Vagina (tissue), 2 donors: ENCODE measurements at regions not wholly inside any gene's neighbourhood (a gene's known extent, or its start where the extent isn't known, plus 50 kb on each side); places are given as distances from the start of the nearest gene placed in this dataset.
"Not testable (repeated sequence)": the region's sequence is repeated elsewhere in the genome, so short reads cannot be mapped to it uniquely, and the experiment has no call there.

Experiments
- POLR2AphosphoS5 ChIP-seq, 2 donors: sonication (generic); formaldehyde crosslinking; IDR thresholded peaks; one replicate each; pipeline ENCODE4 v1.9.0; 2017; ENCODE audit warnings: antibody characterized with exemption in 2 of 2, mild to moderate bottlenecking in 2 of 2, low read depth in 1 of 2; ENCODE audit not compliant: insufficient read depth in 1 of 2
- TF ChIP-seq, protein P1 (sequence below), 3 experiments: fragments of 450-650 bp in 2 of 3; fragments of 200-600 bp in 1 of 3; sonication (generic) in 1 of 3; IDR thresholded peaks; one replicate each; pipeline ENCODE4 v1.5.1; 2017 to 2019; ENCODE audit warnings: antibody characterized with exemption in 3 of 3, mild to moderate bottlenecking in 2 of 3, moderate library complexity in 2 of 3

DNA sequence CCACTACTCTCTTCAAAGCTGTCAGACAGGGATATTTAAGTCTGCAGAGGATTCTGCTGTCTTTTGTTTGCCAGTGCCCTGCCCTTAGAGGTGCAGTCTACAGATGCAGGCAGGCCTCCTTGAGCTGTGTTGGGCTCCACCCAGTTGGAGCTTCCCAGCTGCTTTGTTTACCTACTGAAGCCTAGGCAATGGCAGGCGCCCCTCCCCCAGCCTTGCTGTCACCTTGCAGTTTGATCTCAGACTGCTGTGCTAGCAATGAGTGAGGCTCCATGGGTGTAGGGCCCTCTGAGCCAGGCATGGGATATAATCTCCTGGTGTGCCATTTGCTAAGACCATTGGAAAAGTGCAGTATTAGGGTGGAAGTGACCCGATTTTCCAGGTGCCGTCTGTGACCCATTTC lies 151.3 kb upstream of the CCZ1B start:
- TF ChIP-seq, protein P1, sequence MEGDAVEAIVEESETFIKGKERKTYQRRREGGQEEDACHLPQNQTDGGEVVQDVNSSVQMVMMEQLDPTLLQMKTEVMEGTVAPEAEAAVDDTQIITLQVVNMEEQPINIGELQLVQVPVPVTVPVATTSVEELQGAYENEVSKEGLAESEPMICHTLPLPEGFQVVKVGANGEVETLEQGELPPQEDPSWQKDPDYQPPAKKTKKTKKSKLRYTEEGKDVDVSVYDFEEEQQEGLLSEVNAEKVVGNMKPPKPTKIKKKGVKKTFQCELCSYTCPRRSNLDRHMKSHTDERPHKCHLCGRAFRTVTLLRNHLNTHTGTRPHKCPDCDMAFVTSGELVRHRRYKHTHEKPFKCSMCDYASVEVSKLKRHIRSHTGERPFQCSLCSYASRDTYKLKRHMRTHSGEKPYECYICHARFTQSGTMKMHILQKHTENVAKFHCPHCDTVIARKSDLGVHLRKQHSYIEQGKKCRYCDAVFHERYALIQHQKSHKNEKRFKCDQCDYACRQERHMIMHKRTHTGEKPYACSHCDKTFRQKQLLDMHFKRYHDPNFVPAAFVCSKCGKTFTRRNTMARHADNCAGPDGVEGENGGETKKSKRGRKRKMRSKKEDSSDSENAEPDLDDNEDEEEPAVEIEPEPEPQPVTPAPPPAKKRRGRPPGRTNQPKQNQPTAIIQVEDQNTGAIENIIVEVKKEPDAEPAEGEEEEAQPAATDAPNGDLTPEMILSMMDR (IDR thresholded peaks at IDR 0.05): not testable (repeated sequence)
- not testable (repeated sequence) for TF ChIP-seq POLR2AphosphoS5 (IDR thresholded peaks at IDR 0.05; ENCODE audit: insufficient read depth in 1 of 2, low read depth in 1 of 2)
